AG04449 (cell line): ENCODE measurements at regions not wholly inside any gene's neighbourhood (a gene's known extent, or its start where the extent isn't known, plus 50 kb on each side); places are given as distances from the start of the nearest gene placed in this dataset.

ENCODE experiments used
- CTCF ChIA-PET: fragments of 350-600 bp; formaldehyde crosslinking; extraction: SDS; loops from one replicate; lab custom pipeline; 2021; ENCODE audit warnings: antibody characterized with exemption; lab: Yijun Ruan, JAX
- POLR2A ChIA-PET: fragments of 400-600, 350-600 bp; formaldehyde crosslinking; extraction: SDS; loops from one replicate; lab custom pipeline; 2020; ENCODE audit warnings: antibody characterized with exemption, inconsistent platforms; lab: Yijun Ruan, JAX
- DNase-seq: peaks from one replicate; pipeline ENCODE4 v3.0.0-alpha.2; 2010; ENCODE audit warnings: low read depth, low spot score
- H3K4me3 ChIP-seq: 2 replicates; pipeline ENCODE4 v1.5.1; 2011; ENCODE audit warnings: low read depth, mild to moderate bottlenecking, control low read depth, low read length
- TF ChIP-seq, protein P1 (sequence below): IDR thresholded peaks from one replicate; pipeline ENCODE4 v1.5.1; 2011; ENCODE audit warnings: mild to moderate bottlenecking, moderate library complexity, low read length, control low read depth, inconsistent platforms; ENCODE audit not compliant: insufficient read depth; ENCODE audit errors: missing control alignments

DNA sequence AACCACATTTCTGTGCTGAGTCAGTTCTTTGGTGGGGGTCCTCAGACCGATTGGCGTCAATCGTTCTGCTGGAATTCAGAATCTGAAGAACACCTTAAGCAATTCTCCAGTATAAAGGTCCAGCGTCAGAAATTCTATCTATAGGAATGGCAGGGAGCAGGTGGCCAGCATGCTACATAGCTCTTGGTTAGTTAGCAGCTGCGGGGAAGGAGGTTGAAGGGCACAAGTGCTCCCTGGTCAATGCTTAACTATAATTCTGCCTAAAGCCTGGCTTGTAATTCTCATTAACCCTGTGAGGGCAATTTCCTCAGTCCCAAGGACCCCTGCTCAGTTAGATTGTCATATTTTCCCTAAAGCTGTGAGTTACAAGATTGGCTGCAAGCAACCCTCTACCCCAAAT, 54.3 kb upstream of the GALNT2 start:
- ChIA-PET POLR2A (no interaction called here), CTCF (no interaction called here)

DNA sequence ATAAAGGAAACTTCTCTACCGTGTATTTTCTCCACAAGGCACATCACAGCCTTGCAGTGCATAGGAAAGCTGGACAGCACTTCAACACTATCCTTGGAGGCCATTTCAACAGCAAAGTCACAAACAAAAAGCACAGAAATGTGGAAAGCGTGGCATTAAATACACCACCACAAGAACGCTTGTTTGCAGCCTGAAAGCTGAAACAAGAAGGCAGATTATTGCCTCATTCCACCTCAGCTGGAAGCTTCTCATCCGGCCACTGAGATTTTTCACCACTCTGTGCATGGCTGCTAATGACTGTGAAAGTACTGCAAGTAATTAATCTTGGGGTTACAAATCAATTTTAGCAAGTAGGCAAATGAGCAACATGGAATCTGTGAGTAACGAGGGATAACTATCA, 50.9 kb upstream of the GALNT2 start:
- ChIA-PET POLR2A (no interaction called here), CTCF (no interaction called here)

More for the DNA sequence above, 54.3 kb upstream of the GALNT2 start:
- TF ChIP-seq, protein P1, sequence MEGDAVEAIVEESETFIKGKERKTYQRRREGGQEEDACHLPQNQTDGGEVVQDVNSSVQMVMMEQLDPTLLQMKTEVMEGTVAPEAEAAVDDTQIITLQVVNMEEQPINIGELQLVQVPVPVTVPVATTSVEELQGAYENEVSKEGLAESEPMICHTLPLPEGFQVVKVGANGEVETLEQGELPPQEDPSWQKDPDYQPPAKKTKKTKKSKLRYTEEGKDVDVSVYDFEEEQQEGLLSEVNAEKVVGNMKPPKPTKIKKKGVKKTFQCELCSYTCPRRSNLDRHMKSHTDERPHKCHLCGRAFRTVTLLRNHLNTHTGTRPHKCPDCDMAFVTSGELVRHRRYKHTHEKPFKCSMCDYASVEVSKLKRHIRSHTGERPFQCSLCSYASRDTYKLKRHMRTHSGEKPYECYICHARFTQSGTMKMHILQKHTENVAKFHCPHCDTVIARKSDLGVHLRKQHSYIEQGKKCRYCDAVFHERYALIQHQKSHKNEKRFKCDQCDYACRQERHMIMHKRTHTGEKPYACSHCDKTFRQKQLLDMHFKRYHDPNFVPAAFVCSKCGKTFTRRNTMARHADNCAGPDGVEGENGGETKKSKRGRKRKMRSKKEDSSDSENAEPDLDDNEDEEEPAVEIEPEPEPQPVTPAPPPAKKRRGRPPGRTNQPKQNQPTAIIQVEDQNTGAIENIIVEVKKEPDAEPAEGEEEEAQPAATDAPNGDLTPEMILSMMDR, result no peak
- no peak overlapping the region for H3K4me3 ChIP-seq
- no peak for DNase-seq

More for the DNA sequence above, 50.9 kb upstream of the GALNT2 start:
- DNase-seq, result no peak
- TF ChIP-seq, protein P1, result no peak
- no peak overlapping the region for H3K4me3 ChIP-seq
